NB4 (cell line): ENCODE measurements at regions not wholly inside any gene's neighbourhood (a gene's known extent, or its start where the extent isn't known, plus 50 kb on each side); places are given as distances from the start of the nearest gene placed in this dataset.

ENCODE experiments used
- MAX ChIP-seq: IDR thresholded peaks from 2 replicates; pipeline ENCODE4 v1.6.1; 2011; ENCODE audit warnings: low read depth, low read length
- MYC ChIP-seq: IDR thresholded peaks from 2 replicates; pipeline ENCODE4 v1.6.1; 2011; ENCODE audit warnings: low read depth, low read length
- POLR2A ChIP-seq: IDR thresholded peaks from 2 replicates; pipeline ENCODE4 v1.6.1; 2011; ENCODE audit warnings: mild to moderate bottlenecking; ENCODE audit not compliant: insufficient read length; ENCODE audit errors: extremely low read depth
- TF ChIP-seq, protein P1 (sequence below): IDR thresholded peaks from one replicate; pipeline ENCODE4 v1.5.1; 2012; ENCODE audit warnings: low read depth, low read length

GRCh38 chr10:107413971-107414370, 249.5 kb upstream of the SORCS1 start:
- TF ChIP-seq, protein P1, sequence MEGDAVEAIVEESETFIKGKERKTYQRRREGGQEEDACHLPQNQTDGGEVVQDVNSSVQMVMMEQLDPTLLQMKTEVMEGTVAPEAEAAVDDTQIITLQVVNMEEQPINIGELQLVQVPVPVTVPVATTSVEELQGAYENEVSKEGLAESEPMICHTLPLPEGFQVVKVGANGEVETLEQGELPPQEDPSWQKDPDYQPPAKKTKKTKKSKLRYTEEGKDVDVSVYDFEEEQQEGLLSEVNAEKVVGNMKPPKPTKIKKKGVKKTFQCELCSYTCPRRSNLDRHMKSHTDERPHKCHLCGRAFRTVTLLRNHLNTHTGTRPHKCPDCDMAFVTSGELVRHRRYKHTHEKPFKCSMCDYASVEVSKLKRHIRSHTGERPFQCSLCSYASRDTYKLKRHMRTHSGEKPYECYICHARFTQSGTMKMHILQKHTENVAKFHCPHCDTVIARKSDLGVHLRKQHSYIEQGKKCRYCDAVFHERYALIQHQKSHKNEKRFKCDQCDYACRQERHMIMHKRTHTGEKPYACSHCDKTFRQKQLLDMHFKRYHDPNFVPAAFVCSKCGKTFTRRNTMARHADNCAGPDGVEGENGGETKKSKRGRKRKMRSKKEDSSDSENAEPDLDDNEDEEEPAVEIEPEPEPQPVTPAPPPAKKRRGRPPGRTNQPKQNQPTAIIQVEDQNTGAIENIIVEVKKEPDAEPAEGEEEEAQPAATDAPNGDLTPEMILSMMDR: no peak
- no peak for TF ChIP-seq MYC
- no peak for TF ChIP-seq POLR2A
- no peak for TF ChIP-seq MAX
